IPS DF 4.7 (cell line): ENCODE measurements at regions not wholly inside any gene's neighbourhood (a gene's known extent, or its start where the extent isn't known, plus 50 kb on each side); places are given as distances from the start of the nearest gene placed in this dataset.

Experiments
- DNase-seq: peaks from one replicate; pipeline ENCODE4 v3.0.0-alpha.2; 2013; ENCODE audit warnings: low spot score; ENCODE audit errors: extremely low read depth

DNA sequence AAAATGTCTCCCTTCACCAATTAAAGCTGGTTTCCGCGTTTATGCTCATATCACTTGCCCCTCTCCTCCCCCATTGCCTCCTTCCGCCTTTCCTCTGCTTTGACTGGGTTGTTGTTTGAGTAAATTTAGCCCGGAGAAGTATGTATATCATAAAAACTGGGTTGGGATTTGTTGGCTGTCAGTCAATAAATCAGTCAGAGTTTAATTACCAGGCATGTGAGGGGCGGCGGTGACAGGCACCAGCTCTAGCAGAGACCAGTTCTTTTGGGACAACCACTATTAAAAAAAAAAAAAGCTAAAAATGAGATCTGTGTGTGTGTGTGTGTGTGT lies 382.4 kb upstream of the SMIM21 start:
- DNase-seq = no peak

DNA sequence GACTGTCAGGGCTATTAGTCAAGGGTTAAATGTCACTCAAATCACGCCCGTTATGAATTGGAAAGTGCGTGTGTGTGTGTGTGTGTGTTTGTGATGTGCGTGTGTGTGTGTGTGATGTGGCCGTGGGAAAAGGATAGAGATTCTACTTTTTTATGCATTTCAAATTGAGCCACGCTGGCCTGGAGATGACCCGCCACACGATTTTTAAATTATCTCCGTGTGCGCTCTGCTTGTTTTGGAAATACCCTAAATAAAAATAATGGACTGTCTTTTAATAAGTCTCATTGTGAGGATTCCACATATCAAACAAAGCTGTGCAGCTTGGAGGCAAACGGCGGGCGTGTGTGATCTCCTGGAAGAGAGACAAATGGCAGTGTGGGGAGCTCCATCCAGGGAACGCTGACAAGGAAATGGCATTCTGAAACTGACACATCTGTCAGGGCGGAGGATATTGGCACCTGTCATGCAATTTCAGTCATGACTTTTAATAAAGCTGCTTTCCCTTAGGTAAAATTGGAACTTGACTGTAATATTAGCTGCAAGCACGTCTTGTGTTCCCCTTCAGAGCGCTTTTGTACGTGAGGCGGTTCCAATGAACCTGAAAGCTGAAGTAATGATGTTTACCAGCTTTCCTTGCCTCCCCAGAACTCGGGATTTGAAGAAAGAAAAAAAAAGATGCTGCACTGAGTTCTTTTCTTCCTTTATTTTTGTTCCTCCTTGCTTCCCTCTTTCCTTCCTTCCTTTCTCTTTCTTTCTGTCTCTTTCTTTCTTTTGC lies 381.8 kb upstream of the SMIM21 start:
- DNase-seq = no peak

DNA sequence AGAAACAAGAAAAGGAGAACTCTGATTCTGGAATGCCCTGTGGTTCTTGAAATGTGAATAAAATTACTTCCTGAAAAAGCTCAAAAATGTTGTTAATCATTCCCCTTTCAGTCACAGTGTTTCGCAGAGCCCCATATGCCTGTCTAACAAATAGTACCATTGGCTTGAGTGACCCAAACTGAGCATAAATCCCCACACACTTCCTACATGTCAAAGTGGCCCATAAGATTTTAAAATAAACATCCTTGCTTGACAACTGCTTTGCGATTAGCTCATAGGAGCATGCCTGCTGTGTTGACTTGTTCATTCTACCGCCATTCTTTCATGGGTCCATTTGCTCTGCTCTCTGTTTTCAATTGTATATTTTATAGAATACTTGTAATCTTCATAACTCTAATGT lies 377.8 kb upstream of the SMIM21 start:
- DNase-seq = no peak

DNA sequence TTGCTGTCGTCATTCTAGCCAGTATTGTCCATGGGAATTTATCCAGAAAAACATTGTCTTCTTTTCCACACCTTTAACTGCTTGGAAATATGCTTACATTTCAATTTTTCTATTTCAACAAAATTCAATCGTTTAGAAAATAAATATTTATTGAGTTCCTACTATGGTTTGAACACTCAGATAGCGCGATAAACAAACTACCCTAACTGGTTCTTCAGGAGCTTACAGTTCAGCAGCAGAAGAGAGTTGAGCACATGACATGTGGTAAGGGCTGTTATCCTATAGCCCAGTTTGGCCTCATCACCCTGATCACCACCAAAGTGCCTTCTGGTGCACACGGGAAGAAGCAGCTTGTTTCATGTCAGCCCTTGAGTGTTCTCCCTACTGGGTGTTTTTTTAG lies 375.2 kb upstream of the SMIM21 start:
- DNase-seq = no peak

DNA sequence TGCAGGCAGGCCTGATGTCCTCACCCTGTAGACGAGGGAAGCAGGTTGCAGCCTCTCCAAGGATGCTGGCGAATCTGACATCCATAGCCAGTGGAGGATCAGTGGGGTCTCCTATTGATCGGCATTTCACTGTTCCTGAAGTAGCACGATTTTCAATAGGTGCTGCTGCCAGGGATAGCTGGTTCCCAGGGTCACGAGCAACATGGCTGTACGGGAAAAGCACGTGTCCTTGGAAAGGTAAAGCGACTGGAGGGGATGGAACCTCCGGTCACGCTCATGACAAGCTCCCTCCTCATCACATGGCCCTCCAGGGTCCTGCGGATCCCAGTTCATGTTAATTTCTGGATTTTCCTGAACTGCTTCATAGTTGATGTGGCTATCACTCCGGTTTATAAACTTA lies 373.7 kb upstream of the SMIM21 start:
- DNase-seq = no peak

DNA sequence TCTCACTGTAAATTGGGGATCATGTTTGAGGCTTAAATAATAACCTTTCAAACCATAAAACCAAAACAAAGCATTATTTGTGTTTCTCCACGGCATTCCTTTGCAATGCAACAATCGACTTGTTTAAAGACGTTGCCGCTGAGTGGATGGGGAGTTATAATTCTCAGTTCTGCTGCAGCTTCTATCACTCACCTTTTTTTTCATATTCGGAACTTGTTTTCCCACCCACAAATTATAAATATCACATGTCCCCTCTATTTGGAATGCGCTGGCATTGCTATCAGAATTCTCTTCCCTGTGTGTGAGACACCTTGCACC lies 372.8 kb upstream of the SMIM21 start:
- DNase-seq = no peak

DNA sequence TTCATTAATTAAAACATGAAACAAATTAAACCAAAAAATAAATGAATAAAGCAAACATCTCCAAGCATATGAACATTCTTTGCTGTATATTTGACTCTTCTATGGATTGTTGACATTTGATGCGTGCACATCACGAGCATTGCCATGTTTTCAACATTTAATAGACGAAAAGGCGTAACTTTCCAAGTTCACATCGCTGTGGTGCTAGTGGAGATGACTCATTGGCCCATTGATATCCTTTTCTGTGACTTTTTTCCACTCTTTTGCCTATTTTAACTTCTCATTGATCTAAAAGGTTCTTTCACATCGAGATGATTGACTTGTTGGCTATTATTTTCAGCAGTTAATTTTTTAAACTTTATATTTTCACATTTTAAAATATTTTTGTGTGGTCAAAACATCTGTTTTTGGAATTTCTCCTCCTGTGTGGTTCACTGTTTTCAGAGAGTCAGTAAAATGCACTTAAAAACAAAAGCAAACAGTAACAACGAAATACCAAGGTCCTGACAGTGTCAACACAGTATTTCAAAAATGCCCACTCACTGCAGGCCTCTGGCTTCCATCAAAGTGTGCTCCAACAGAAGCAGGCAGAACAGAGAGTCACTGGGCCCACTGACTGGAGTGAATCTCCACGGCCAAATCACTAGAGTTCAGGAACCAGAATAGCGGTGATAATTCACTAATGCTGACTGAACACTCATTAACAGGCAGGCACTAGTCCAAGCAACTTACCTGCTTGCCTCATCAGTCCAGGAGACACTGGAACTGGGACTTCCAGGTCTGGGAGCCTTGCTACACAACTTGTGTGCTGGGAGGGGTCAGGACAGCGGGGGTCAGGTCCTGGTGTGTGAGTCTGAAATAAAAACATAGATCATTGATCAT lies 372.2 kb upstream of the SMIM21 start:
- DNase-seq = no peak

DNA sequence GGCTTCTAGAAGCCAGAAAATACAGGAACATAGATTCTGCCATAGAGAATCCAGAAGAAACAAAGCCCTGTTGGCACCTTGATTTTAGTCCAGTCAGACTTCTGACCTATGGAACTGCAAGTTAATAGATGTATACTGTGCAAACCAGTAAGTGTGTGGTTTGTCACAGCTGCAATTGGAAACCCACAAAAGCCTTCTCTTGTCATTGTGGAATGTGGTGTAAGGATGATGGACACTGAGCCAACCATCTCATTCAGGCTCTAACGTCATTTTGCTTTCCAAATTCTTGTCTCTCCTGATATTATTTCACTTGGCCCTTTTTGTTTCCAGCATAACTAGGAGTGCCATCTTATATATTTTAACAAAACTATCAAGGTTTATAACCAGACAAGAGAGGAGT lies 369.5 kb upstream of the SMIM21 start:
- DNase-seq = no peak

DNA sequence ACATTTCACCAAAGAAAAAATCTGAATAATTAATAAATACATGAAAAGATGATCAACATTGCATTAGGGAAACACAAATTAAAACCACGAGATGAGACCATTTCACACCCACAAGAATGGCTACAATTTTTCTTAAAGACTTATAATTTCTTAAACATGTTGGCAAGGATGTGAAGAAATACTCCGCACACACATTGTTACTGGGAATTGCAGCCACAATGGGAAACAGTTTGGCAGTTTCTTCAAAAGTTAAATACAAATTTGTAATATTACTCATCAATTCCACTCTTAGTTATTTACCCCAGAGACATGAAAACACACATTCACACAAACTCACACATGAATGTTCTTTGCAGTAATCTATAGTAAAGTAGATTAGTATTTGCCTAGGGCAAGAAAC lies 363.3 kb upstream of the SMIM21 start:
- no peak for DNase-seq

DNA sequence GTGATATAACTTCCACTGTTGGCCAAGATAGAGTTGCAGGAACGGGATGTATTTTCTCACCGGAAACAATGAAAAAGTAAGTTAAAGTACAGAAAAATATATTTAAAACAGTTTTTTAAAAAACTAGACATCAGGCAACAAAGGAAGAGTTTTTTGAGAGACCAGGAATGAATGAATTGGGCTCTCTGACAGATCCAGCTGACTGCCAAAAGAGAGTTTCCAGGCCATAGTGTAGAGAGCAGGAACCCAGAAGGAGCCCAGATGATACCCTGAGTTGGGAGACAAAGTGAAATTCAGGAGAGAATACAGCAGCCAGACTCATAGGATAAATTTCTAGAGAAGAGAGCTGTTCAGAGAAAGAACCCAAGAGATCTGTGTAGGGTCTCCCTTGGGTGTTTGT lies 362.6 kb upstream of the SMIM21 start:
- DNase-seq = no peak

DNA sequence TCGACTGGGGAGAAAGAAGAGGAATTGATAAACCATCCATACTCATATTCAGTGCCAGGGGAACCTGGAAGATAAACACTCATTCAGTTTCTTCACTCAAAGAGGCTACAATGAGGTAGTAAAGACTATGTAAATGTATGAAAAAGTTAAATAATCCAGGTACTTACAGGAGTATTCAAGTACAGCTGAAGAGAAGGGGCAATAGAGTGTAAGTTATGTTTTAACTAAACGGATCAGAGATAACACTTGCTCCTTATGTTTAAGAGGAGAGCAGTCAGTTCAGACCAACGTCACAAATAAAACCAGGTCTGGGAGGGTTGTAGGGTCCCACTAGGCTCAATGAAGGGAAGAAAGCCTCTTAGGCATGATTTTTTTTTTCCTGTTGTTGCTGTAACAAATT lies 358.3 kb upstream of the SMIM21 start:
- DNase-seq = no peak

DNA sequence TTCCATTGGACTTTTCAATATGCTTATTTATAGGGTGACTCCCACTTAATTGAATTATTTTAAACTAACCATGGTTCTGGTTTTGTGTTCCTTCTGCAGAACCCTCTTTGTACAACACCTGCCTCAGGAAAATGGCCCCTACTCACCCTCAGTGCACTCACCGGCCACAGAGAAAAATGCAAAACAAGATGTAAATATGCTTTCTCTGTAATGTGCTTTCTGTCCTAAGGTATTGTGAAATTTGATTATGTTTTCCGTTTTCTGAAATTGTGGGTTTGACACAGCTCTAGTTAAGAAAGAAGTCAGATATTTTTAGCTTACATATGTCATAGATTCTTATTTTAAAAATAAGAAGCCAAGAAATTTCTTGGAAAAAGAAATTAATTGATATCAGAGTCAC lies 357.7 kb upstream of the SMIM21 start:
- no peak for DNase-seq

DNA sequence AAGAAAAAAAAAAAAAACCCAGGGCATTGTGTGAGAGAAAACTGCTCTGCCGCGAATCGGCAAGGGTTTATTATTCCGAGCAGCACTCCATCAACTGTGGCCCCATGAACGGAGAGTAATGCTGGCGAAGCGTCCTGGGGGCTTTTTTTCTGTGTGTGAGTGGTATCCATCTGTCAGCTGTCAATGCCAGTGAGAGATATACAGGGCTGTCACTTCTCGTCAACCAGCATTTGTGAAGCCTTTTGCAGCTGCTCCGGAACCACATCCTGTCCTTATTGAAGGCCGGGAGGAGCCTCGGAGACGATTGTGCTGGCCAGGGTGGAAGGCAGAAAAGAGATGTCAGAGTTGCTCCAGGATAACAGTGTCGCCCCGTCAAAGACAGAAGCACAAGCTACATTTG lies 356.9 kb upstream of the SMIM21 start:
- no peak for DNase-seq

DNA sequence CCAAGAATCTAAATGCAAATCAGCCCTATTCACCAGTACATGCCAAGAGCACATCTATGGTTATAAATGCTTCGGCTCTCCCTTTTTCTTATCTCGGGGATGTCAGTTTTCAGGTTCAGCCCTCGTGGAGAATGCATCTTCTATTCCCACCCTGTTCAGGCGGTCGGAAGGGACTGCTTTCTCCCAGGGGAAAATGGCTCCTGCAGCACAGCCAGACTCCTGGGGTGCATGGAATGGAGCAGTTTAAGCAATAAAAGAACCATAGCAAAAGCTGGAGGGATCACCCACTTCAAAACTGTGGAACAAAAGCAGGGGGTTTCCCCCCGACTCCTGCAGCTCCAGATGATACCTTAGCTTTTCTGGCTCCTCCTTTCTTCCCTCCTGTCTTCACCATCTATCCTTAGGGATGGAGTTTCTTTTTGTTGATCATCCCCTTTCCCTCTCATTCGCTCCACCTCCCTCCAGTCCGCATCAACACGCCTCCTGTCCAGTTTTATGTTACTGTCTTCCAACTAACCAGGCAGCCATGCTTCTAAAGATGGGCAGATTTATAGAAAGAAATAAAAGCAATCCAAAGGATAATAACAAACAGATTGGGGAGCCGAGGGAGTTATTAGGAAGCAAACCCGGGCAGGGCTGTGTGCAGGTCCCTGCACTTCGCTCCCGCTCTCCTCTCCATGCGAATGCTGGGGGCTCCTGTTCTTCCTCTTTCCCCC lies 356.2 kb upstream of the SMIM21 start:
- no peak for DNase-seq

DNA sequence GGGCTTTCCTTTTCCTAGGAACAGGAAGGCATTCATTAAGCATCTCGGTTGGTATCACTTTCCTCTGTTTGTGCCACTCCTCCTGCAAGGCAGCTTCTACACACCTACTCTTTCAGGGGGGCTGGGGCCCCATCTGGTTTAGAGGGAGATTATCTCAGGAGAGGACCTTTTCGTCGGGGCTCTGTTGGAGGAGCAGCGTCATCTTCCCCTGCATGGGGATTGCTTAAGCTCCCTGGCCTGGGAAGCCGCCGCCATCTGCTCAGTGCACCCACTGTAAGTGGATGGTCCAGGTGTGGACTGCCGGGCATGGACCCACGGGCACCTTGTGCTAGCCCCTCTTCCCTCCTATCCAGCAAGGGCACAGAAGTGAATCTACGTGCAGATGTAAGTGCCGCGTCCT lies 355.3 kb upstream of the SMIM21 start:
- DNase-seq = no peak

DNA sequence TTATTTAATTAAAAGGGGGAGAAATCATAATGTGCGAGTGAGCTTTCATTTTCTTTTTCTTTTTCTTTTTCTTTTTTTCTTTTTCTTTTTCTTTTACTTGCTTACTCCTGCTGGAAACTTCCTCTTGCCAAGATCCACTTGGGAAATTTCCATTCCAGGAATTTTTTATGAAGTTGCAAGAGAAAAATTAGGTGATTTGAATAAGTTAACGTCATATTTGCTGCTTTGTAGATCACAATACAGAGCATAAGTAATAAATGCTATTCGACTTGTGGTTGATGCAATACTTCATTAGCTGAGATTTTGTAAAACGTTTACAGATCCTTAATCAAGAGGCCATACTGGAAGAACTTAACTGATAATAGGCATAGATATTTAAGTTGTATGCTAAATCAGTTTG lies 354.7 kb upstream of the SMIM21 start:
- no peak for DNase-seq

DNA sequence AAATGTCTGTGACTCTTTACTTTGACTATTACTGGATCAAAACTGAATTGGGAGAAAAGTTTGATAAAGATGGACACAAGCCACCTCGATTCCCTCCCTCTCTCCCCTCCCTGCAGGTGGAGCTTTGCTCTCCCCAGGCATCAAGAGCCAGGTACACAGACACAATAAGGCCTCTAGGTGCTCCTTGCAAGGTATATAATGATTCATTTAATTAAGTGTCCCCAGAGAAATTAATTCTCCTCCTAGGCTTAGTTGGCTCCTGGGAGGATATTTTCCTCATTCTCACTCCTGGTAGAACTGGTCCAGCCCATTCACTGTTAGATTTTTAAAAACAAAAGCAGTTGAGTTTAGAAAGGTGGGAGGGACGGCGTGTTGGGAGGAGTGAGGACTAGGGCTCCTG lies 352.4 kb upstream of the SMIM21 start:
- no peak for DNase-seq

DNA sequence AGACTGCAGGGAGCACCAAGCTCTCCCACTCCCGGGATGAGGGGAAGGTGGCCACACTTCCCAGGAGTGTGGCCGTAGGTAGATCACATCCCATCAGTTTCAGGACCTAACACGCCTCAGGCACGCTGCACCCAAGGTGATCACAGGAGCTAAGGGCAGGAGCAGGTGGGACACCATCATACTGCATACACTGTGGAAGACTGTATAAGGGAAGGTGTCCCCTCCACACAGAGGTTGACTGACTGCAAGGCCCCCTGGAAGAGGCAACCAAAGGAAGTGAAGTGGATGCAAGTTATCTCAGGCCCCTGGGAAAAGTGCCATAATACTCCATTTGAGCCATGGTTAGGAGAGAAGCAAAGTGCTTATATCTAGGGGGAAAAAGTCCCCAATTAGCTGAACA lies 351.9 kb upstream of the SMIM21 start:
- DNase-seq = no peak

DNA sequence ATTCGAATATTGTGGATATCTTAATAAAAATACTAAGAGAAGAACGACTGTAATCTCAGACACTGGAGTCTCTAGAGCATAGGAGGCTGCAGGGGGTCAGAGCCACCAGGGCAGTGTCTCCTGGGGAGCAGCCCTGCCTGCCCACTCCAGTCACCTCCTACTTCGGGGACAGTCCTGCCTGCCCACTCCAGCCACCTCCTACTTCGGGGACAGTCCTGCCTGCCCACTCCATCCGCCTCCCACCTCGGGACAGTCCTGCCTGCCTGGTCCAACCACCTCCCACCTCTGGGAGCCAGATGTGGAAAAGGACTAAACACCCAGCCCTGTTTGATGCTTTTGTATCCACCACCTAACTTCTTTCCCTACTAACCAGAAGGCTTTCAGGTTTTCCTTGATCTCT lies 350.1 kb upstream of the SMIM21 start:
- DNase-seq = no peak

DNA sequence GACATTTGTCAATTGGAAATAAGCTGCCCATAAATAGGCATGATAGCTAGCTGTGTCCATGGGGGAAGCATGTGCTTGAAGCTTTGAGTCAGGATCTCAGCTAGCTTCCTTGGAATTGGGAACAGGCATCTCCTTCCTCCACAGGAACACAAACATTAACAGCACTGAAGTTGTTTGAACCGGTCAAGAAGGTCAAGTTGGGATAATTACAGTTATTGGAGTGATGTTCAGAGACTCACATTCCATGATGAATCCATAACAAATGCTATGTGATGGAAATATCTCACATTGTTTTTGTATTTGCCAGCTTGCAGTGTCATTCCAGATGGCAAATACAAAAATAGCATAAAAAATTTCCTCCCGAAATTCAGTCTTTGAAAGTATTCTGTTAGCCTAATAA lies 347.6 kb upstream of the SMIM21 start:
- DNase-seq = no peak

DNA sequence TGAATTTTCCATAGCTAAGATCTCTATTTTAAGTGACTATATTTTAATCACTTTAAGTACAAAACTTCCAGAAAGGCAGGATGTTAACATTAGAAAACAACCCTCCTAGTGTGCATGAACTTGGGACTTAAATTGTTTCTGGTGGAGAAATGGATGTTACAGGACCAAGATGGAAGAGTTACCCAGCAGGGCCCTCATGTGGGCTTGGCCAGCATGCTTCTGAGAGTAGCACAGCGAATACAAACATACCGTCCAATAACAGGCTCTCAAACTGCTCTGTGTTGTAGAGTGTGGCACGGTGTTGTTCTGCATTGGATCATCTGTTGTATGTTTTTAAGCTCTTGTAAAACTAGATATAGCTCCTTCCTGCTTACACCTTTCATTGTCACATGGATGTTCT lies 346.1 kb upstream of the SMIM21 start:
- DNase-seq = no peak

DNA sequence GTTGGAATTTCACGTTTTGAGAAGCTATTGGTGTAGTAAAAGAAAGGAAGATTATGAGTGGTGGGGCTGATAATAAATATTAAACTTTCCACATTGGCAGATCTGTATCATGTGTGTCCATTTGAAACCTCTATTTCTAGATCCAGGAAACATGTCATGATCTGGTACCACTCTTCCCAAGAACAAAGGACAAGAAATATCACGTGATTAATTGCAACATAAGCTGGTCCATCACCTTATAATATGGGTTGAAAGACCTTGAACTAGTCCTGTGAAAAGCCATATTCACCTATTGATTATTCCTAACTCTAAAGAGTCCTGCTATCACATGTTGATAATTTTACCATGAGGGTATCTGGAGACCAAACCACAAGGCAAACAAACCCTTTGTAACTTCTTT lies 335.3 kb upstream of the SMIM21 start:
- DNase-seq = no peak

DNA sequence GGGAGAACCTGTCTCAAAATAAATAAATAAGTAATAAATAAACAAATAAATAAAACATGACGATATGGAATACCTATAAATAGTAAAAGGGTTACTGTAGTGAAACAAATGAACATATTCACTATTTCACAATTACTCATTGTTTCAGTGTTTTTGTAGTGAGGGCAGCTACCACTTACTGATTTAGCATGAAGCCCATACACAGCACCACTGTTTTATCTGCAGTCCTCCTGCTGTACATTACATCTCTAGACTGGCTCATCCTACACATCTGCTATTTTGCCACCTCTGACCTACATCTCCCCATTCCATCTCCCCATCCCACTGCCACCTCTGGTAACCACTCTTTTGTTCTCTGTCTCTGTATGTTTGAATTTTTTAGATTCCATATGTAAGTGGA lies 332.7 kb upstream of the SMIM21 start:
- no peak for DNase-seq
